ENCODE measurements at regions not wholly inside any gene's neighbourhood (a gene's known extent, or its start where the extent isn't known, plus 50 kb on each side); places are given as distances from the start of the nearest gene placed in this dataset.

DNA sequence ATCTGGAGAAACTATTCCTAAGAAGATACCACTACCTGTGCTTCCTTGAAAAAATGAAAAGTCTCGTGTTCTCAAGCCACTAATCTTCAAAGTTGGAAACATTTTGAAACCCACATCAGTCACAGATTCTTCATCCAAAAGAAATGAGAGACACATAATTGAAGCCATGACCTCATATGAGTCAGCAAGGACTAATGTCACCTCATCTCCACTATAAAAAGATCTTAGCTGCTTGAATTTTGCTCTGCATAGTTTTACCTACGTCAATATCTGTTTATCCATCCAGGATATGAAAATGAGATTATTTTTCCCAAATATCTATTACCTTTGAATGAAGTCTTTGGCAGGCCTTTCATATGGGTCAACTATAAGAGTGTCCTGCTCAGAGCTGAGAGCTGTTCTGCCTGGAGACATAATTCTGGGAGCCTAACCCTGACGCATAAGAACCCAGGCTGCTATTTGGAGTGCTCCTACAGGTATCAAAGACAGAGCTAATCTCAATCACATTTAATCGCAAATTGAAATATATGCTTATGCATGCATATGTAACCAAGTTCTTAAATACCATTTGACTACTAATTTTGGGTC lies 312.5 kb upstream of the PKN2 start:
- intact Hi-C loops (cut with micrococcal nuclease; ENCODE audit: unreplicated experiment) = no loop called here
- no peak for DNase-seq
- POLR2A ChIA-PET = no interaction called here

DNA sequence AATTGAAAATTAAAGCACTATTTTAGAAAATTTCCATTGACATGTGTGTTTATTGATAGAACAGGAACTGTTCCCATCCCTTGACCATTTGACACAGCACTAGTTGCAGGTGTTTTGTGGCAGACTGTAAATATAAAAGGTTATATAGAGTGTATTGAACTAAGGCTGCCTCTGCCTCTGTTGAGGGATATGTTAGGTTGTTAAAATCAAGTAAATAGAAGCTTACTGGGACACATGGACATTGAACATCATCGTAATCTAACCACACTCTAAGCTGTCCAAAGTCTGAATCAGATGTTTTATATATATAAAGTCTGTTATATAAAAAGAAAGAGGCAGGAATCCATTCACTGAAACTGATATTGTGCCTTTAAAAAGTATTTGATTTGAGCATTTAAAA lies 308.1 kb upstream of the PKN2 start:
- DNase-seq = no peak
- Histone ChIP-seq H3K36me3 (ENCODE audit: control insufficient read depth, insufficient read depth, low read length) (no peaks in the 10 kb centered on the region), H3K9me3 (no peaks in the 10 kb centered on the region), H3K27me3 (replicated peaks; ENCODE audit: control insufficient read depth, insufficient read depth, low read length) (no peaks in the 10 kb centered on the region), H3K4me3 (ENCODE audit: low read depth, low read length) (no peak overlapping the region), H3K4me1 (no peaks in the 10 kb centered on the region)
- TF ChIP-seq, protein P1, sequence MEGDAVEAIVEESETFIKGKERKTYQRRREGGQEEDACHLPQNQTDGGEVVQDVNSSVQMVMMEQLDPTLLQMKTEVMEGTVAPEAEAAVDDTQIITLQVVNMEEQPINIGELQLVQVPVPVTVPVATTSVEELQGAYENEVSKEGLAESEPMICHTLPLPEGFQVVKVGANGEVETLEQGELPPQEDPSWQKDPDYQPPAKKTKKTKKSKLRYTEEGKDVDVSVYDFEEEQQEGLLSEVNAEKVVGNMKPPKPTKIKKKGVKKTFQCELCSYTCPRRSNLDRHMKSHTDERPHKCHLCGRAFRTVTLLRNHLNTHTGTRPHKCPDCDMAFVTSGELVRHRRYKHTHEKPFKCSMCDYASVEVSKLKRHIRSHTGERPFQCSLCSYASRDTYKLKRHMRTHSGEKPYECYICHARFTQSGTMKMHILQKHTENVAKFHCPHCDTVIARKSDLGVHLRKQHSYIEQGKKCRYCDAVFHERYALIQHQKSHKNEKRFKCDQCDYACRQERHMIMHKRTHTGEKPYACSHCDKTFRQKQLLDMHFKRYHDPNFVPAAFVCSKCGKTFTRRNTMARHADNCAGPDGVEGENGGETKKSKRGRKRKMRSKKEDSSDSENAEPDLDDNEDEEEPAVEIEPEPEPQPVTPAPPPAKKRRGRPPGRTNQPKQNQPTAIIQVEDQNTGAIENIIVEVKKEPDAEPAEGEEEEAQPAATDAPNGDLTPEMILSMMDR (IDR thresholded peaks at IDR 0.05; ENCODE audit: insufficient read depth in 1 of 2, low read depth in 1 of 2, low read length in 1 of 2, severe bottlenecking in 1 of 2, unreplicated experiment in 1 of 2) = no peak
- H3K36me3 Mint-ChIP-seq (ENCODE audit: insufficient read depth, unreplicated experiment) = no peaks in the 10 kb centered on the region
- no peak overlapping the region for H3K4me3 Mint-ChIP-seq (ENCODE audit: unreplicated experiment)
- POLR2A ChIA-PET = no interaction called here
- H3K27me3 Mint-ChIP-seq (ENCODE audit: insufficient read depth, unreplicated experiment) = no peaks in the 10 kb centered on the region
- no peaks in the 10 kb centered on the region for H3K9me3 Mint-ChIP-seq (ENCODE audit: unreplicated experiment)
- BruUV-seq (replicated peaks) = no TSS peak
- H3K27ac Mint-ChIP-seq (ENCODE audit: unreplicated experiment) = no peak overlapping the region
- CTCF ChIA-PET = no interaction called here
- intact Hi-C loops (cut with micrococcal nuclease; ENCODE audit: unreplicated experiment) = no loop called here
- H3K4me1 Mint-ChIP-seq (ENCODE audit: low read depth, unreplicated experiment) = no peaks in the 10 kb centered on the region

More for the DNA sequence above, 312.5 kb upstream of the PKN2 start:
- no peak overlapping the region for H3K27ac Mint-ChIP-seq (ENCODE audit: unreplicated experiment)
- CTCF ChIA-PET = no interaction called here
- Histone ChIP-seq H3K4me1 (no peaks in the 10 kb centered on the region), H3K9me3 (no peaks in the 10 kb centered on the region), H3K27me3 (replicated peaks; ENCODE audit: control insufficient read depth, insufficient read depth, low read length) (no peaks in the 10 kb centered on the region), H3K4me3 (ENCODE audit: low read depth, low read length) (no peak overlapping the region), H3K36me3 (ENCODE audit: control insufficient read depth, insufficient read depth, low read length) (no peaks in the 10 kb centered on the region)
- TF ChIP-seq, protein P1 (IDR thresholded peaks at IDR 0.05; ENCODE audit: insufficient read depth in 1 of 2, low read depth in 1 of 2, low read length in 1 of 2, severe bottlenecking in 1 of 2, unreplicated experiment in 1 of 2) = no peak
- H3K9me3 Mint-ChIP-seq (ENCODE audit: unreplicated experiment) = no peaks in the 10 kb centered on the region
- no peaks in the 10 kb centered on the region for H3K4me1 Mint-ChIP-seq (ENCODE audit: low read depth, unreplicated experiment)
- H3K4me3 Mint-ChIP-seq (ENCODE audit: unreplicated experiment) = no peak overlapping the region
- BruUV-seq (replicated peaks) = no TSS peak
- H3K36me3 Mint-ChIP-seq (ENCODE audit: insufficient read depth, unreplicated experiment) = no peaks in the 10 kb centered on the region
- no peaks in the 10 kb centered on the region for H3K27me3 Mint-ChIP-seq (ENCODE audit: insufficient read depth, unreplicated experiment)

DNA sequence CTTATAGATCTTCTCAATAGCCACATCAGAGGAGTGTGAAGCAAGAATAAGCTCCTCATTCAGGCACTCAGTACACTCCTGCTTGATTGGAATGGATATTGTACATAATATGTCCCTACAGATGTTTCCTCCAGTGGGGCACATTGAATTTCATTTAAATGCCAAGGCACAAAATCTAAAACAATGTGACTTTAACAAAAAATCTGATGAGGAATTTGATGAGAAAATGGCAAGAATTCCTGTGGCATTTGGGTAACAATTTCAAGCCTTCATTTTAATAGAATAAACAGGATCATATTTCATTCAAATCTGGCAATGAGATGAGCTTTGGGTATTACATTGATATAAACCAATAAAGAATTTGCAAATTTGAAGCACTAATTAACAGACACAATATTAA lies 307.7 kb upstream of the PKN2 start:
- Mint-ChIP-seq H3K9me3 (ENCODE audit: unreplicated experiment) (no peaks in the 10 kb centered on the region), H3K27ac (ENCODE audit: unreplicated experiment) (no peak overlapping the region), H3K27me3 (ENCODE audit: insufficient read depth, unreplicated experiment) (no peaks in the 10 kb centered on the region), H3K4me3 (ENCODE audit: unreplicated experiment) (no peak overlapping the region), H3K4me1 (ENCODE audit: low read depth, unreplicated experiment) (no peaks in the 10 kb centered on the region), H3K36me3 (ENCODE audit: insufficient read depth, unreplicated experiment) (no peaks in the 10 kb centered on the region)
- Histone ChIP-seq H3K27me3 (replicated peaks; ENCODE audit: control insufficient read depth, insufficient read depth, low read length) (no peaks in the 10 kb centered on the region), H3K4me3 (ENCODE audit: low read depth, low read length) (no peak overlapping the region), H3K9me3 (no peaks in the 10 kb centered on the region), H3K4me1 (no peaks in the 10 kb centered on the region), H3K36me3 (ENCODE audit: control insufficient read depth, insufficient read depth, low read length) (no peaks in the 10 kb centered on the region)
- no peak for DNase-seq
- TF ChIP-seq, protein P1 (IDR thresholded peaks at IDR 0.05; ENCODE audit: insufficient read depth in 1 of 2, low read depth in 1 of 2, low read length in 1 of 2, severe bottlenecking in 1 of 2, unreplicated experiment in 1 of 2) = no peak
- ChIA-PET POLR2A (no interaction called here), CTCF (no interaction called here)
- no TSS peak for BruUV-seq (replicated peaks)
- intact Hi-C loops (cut with micrococcal nuclease; ENCODE audit: unreplicated experiment) = no loop called here

Measured in Caco-2 (cell line).